Activated CD8-positive, alpha-beta T cell treated with anti-CD3 and anti-CD28 coated beads, Interleukin-2, amount 10 ng/mL, durations not matched to agents 7 days and 5 days (primary cell): ENCODE measurements at regions not wholly inside any gene's neighbourhood (a gene's known extent, or its start where the extent isn't known, plus 50 kb on each side); places are given as distances from the start of the nearest gene placed in this dataset.

ENCODE experiments used
- ATAC-seq: fragments of 150-1000 bp; cut with Tn5 transposase; one replicate; pipeline ENCODE4 v1.10.0; 2021; ENCODE audit warnings: moderate library complexity
- CTCF ChIA-PET: fragments of 350-600 bp; sonication (Branson Sonifier 250); formaldehyde crosslinking; loops from one replicate; lab custom pipeline; 2021; ENCODE audit warnings: antibody characterized with exemption; lab: Charles Lee
- POLR2A ChIA-PET: fragments of 350-600 bp; sonication (Branson Sonifier 250); formaldehyde crosslinking; loops from one replicate; lab custom pipeline; 2021; ENCODE audit warnings: antibody characterized with exemption; lab: Charles Lee
- DNase-seq: peaks from one replicate; pipeline ENCODE4 v3.0.0-alpha.2; 2020
- H3K27ac Mint-ChIP-seq: one replicate; pipeline ENCODE4 v1.8.0; 2021; ENCODE audit warnings: mild to moderate bottlenecking, mixed read lengths
- H3K27me3 Mint-ChIP-seq: one replicate; pipeline ENCODE4 v1.8.0; 2021; ENCODE audit warnings: low read depth, mixed read lengths
- H3K36me3 Mint-ChIP-seq: one replicate; pipeline ENCODE4 v1.8.0; 2021; ENCODE audit warnings: low read depth, mixed read lengths
- H3K4me1 Mint-ChIP-seq: one replicate; pipeline ENCODE4 v1.8.0; 2021; ENCODE audit warnings: low read depth, mixed read lengths
- H3K4me3 Mint-ChIP-seq: one replicate; pipeline ENCODE4 v1.8.0; 2021; ENCODE audit warnings: mild to moderate bottlenecking, mixed read lengths
- H3K9me3 Mint-ChIP-seq: one replicate; pipeline ENCODE4 v1.8.0; 2022; ENCODE audit warnings: mixed read lengths; ENCODE audit not compliant: insufficient read depth

DNA sequence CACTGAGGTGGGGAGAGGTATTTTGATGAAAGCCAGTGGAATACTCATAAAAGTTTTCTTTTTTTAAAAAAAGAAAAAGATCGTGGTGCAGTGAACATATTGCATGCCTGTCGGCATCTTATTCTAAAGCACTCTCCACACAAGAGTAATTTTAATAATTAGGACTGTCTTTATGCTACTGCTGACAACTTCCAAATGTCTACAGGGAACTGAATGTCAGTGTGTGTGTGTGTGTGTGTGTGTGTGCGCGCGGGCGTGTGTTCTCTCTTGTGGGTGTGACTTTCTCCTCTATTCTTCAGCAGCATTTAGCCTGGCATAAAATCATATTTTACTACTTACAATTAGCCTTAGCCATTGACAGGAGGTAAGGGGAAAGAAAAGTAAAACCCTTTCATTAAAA is 268.5 kb downstream of the C3orf38 start:
- no peak for DNase-seq
- Mint-ChIP-seq H3K4me1 (no peaks in the 10 kb centered on the region), H3K36me3 (no peaks in the 10 kb centered on the region), H3K27me3 (no peaks in the 10 kb centered on the region), H3K4me3 (no peak overlapping the region), H3K9me3 (no peaks in the 10 kb centered on the region), H3K27ac (no peak overlapping the region)
- ChIA-PET POLR2A (no interaction called here), CTCF (no interaction called here)
- ATAC-seq = no peak

DNA sequence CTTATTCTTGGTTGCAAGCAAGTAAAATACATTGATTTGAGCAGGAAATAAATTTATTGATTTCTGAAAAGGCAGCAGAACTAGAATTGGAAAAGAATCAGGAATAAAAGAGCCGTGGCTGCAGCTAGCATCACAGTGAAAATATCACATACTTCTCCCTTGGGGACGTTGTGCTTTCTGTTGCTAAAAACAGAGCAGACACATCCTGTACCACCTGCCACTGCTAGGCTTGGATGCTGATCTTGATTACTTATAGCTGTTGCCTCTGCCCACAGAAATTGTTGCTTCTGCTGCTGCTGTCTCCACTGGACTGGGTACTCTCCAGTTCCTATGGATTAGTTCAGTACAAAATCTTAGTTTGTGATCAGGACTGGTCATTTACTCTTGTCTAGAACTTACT is 283.8 kb downstream of the C3orf38 start:
- DNase-seq = no peak

DNA sequence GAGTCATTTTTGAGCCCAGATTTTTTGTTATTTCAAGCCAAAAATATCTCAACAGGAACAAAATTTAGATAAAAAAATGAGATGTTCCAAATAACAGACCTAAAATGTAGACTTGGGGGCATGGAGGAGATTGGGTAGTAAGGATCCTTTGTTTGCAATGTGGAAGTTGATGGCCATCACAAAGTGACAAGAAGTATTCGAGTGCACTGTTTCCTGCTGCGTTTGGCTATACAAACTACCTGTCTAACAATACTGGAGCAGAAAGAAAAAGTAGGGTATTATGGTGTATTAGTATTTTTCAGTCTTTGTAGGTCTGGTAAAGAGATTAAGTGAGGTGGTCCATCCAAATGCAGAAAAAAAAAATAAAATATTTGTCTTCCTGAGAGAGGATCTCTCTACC is 284.2 kb downstream of the C3orf38 start:
- Mint-ChIP-seq H3K27me3 (no peaks in the 10 kb centered on the region), H3K9me3 (no peaks in the 10 kb centered on the region), H3K4me1 (no peaks in the 10 kb centered on the region), H3K27ac (no peak overlapping the region), H3K4me3 (no peak overlapping the region), H3K36me3 (no peaks in the 10 kb centered on the region)
- DNase-seq (no peak), ATAC-seq (no peak)
- ChIA-PET CTCF (no interaction called here), POLR2A (no interaction called here)

More for the DNA sequence above, 283.8 kb downstream of the C3orf38 start:
- ATAC-seq = no peak
- Mint-ChIP-seq H3K36me3 (no peaks in the 10 kb centered on the region), H3K9me3 (no peaks in the 10 kb centered on the region), H3K27me3 (no peaks in the 10 kb centered on the region), H3K4me1 (no peaks in the 10 kb centered on the region), H3K27ac (no peak overlapping the region), H3K4me3 (no peak overlapping the region)
- ChIA-PET POLR2A (no interaction called here), CTCF (no interaction called here)

DNA sequence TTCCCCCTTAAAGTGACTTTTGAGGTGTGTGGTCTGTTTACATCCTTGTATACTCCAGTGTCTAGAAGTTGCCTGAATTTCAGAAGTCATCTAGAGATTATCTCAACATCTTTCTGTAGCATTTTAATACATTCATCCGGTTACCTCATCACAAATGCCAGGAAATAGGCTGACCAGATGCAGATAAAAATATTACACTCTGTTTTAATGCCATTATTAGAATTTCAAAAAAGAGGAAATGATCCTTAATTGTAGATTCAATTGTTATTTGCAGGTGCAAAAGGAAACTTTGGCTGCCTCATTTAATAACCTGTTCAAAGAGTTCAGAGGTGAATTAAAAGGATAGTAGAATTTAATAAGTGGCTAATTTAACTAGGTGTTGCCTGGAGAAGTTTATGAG is 290.9 kb downstream of the C3orf38 start:
- DNase-seq (no peak), ATAC-seq (no peak)
- Mint-ChIP-seq H3K9me3 (no peaks in the 10 kb centered on the region), H3K27ac (no peak overlapping the region), H3K36me3 (no peaks in the 10 kb centered on the region), H3K4me1 (no peaks in the 10 kb centered on the region), H3K27me3 (no peaks in the 10 kb centered on the region), H3K4me3 (no peak overlapping the region)
- POLR2A ChIA-PET = no interaction called here
- CTCF ChIA-PET = no interaction called here

DNA sequence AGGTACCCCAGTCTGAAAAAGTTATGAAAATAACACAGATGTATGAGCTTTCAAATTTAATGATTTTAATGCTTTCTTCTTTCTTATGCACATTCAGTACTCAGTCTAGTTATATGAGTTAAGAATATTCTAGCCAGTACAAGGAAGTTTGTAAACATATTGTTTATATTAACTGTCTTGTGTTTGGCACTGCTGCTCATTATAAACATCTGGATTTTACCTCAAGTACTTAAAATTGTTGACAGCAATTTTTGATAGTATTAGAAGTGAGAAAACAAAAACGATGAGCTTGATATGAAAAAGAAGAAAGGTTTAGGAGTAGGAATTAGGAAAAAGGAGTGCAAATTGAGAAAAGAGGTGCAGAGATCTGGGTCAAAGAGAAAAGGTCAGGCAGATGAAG is 293.3 kb downstream of the C3orf38 start:
- Mint-ChIP-seq H3K4me1 (no peaks in the 10 kb centered on the region), H3K9me3 (no peaks in the 10 kb centered on the region), H3K36me3 (no peaks in the 10 kb centered on the region), H3K27me3 (no peaks in the 10 kb centered on the region), H3K4me3 (no peak overlapping the region), H3K27ac (no peak overlapping the region)
- DNase-seq (no peak), ATAC-seq (no peak)
- CTCF ChIA-PET = no interaction called here
- POLR2A ChIA-PET = no interaction called here

DNA sequence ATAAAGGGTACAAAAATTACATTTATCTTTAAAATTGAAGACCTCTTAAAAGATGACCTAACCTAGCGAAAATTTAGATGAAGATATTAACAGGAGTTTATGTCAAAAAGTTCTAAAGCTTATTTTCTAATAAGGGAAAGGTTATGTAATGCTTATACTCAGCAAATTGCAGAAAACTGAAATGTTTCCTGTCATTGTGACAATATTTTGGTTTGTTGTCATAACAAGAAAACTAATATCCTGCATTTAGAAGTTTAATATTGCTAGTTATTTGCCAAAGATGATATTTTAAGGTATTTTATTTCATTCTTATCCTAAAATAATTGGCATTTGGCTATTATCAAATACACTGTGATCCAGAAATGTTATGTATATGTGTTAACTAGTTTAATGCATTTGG is 294.5 kb downstream of the C3orf38 start:
- POLR2A ChIA-PET = no interaction called here
- DNase-seq (no peak), ATAC-seq (no peak)
- Mint-ChIP-seq H3K27me3 (no peaks in the 10 kb centered on the region), H3K36me3 (no peaks in the 10 kb centered on the region), H3K27ac (no peak overlapping the region), H3K4me1 (no peaks in the 10 kb centered on the region), H3K9me3 (no peaks in the 10 kb centered on the region), H3K4me3 (no peak overlapping the region)
- CTCF ChIA-PET = no interaction called here

DNA sequence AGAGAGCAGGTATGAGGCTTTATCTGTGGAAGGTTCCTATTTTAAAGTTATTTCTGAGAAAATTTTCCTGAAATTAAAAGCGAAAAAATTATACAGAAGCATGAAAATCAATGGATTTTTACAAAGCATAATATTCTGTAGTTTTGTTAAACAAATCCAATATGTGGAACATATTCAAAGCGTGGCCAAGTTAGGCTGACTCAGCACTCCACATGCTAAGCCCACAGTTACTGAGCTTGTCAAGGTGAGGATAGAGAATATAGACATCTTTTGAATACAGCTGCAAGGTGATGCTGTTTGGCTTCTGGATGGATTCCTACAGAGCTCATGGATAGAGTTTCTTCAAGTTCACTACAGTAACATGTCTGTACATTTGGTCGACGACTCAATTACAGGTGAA is 302.5 kb downstream of the C3orf38 start:
- no peak for ATAC-seq
- H3K27me3 Mint-ChIP-seq = no peaks in the 10 kb centered on the region
- DNase-seq = no peak
- H3K27ac Mint-ChIP-seq = no peak overlapping the region
- H3K36me3 Mint-ChIP-seq = no peaks in the 10 kb centered on the region
- no peaks in the 10 kb centered on the region for H3K4me1 Mint-ChIP-seq
- ChIA-PET POLR2A (no interaction called here), CTCF (no interaction called here)
- H3K9me3 Mint-ChIP-seq = peaks cover 6% of the 10 kb centered on the region
- H3K4me3 Mint-ChIP-seq = no peak overlapping the region

DNA sequence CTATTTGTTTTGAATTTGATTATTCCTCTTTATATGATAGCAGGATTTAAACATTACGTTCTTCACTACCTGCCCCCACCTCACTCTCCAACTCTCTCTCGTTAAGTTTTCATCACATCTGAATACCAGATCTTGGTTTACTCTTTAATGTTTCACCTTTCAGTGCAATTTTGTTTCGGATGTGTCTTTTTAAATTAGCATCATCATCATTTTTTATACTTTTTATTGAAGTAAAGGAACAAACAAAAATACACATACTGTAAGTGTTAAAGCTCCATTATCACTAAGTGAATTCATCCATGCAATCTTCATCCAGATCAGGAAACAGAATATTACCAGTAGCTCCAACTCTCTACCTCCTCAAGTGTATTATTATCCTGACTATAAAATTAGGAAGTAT is 310.6 kb downstream of the C3orf38 start:
- no peaks in the 10 kb centered on the region for H3K4me1 Mint-ChIP-seq
- peaks cover 3% of the 10 kb centered on the region for H3K9me3 Mint-ChIP-seq
- no peaks in the 10 kb centered on the region for H3K36me3 Mint-ChIP-seq
- H3K27ac Mint-ChIP-seq = no peak overlapping the region
- ChIA-PET POLR2A (no interaction called here), CTCF (no interaction called here)
- ATAC-seq = no peak
- H3K4me3 Mint-ChIP-seq = no peak overlapping the region
- no peak for DNase-seq
- H3K27me3 Mint-ChIP-seq = no peaks in the 10 kb centered on the region

DNA sequence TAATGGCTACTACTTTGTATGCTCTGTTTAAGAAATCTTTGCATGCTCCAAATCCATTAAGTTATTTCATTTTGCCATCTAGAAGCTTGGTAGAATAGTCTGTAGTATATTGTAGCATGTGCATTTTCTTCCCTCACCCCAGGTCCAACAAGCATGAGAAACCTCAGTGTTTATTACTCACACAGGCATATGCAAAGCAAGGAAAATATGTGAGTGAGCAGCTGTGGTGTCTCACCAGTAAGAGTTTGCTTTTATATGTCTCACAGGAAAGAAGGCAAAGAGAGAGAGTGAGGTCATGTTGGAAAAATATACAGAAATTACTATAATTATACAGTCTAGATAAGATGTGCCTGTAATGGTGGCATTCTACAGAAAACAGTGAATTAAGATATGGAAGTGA is 312.5 kb downstream of the C3orf38 start:
- Mint-ChIP-seq H3K4me1 (no peaks in the 10 kb centered on the region), H3K27ac (no peak overlapping the region), H3K27me3 (no peaks in the 10 kb centered on the region), H3K9me3 (no peaks in the 10 kb centered on the region), H3K4me3 (no peak overlapping the region), H3K36me3 (no peaks in the 10 kb centered on the region)
- CTCF ChIA-PET = no interaction called here
- DNase-seq = no peak
- POLR2A ChIA-PET = no interaction called here
- ATAC-seq = no peak

DNA sequence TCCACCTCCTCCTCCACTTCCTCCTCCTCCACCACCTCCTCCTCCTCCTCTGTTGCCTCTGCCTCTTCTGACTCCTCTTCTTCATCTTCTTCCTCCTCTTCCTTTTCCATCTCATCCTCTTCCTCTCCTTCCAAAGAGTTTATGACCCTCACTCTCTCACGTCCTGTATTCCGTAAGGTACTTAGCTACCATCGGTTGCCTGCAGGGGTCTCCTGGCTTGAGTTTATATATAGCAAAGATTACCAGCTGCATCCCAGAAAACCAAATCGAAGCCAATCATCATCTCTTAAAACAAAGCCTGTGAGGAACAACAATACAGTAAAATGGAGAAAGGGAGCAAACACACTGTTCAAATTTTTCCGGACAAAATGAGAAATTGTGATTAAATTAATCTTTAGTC is 317.4 kb downstream of the C3orf38 start:
- Mint-ChIP-seq H3K4me1 (no peaks in the 10 kb centered on the region), H3K4me3 (no peak overlapping the region), H3K36me3 (no peaks in the 10 kb centered on the region), H3K27me3 (no peaks in the 10 kb centered on the region), H3K27ac (no peak overlapping the region), H3K9me3 (no peaks in the 10 kb centered on the region)
- CTCF ChIA-PET = no interaction called here
- POLR2A ChIA-PET = no interaction called here
- DNase-seq (no peak), ATAC-seq (no peak)

DNA sequence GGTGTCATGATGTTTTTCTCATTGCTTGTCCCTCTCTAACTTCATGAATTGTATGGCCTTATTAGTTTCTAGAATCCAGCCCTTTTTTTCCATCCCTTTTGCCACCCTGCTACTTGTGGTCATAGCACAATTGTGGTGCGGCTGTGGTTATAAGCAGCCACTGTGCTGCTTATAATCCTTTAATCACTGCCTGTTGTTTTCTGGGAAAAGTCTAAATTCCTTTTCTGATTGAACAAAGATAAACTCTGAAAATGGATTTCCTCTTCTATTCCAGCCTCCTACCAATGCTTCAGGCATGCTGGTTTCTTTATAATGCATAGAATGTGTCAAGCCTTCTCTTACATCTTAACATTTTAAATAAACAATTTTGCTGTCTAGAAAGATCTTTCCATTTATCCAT is 319.5 kb downstream of the C3orf38 start:
- POLR2A ChIA-PET = no interaction called here
- H3K27me3 Mint-ChIP-seq = no peaks in the 10 kb centered on the region

DNA sequence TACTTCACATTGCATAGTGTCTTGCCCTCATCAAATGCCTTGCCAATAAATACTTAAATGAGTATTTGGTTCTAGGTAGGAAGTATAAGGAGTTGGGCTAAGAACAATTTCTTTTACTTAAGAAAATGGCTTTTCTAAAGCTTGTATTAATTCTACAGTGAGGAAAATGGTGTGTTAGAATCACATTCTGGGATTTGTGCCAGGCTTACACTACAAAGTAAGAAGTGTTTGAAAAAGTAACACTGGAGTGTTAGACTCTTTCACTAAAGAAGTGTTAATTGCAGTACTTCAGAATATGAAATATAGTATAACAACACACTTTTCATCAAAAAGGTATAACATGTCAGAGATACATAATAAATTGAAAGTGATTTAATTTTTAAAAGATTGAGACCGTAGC is 328.7 kb downstream of the C3orf38 start:
- DNase-seq (no peak), ATAC-seq (no peak)
- Mint-ChIP-seq H3K4me1 (no peaks in the 10 kb centered on the region), H3K27me3 (no peaks in the 10 kb centered on the region), H3K27ac (no peak overlapping the region), H3K4me3 (no peak overlapping the region), H3K36me3 (no peaks in the 10 kb centered on the region), H3K9me3 (no peaks in the 10 kb centered on the region)
- POLR2A ChIA-PET = no interaction called here
- CTCF ChIA-PET = no interaction called here

More for the DNA sequence above, 319.5 kb downstream of the C3orf38 start:
- no peaks in the 10 kb centered on the region for H3K36me3 Mint-ChIP-seq
- CTCF ChIA-PET = no interaction called here
- no peak overlapping the region for H3K27ac Mint-ChIP-seq
- no peak overlapping the region for H3K4me3 Mint-ChIP-seq
- DNase-seq = no peak
- no peaks in the 10 kb centered on the region for H3K9me3 Mint-ChIP-seq
- ATAC-seq = no peak
- H3K4me1 Mint-ChIP-seq = no peaks in the 10 kb centered on the region

DNA sequence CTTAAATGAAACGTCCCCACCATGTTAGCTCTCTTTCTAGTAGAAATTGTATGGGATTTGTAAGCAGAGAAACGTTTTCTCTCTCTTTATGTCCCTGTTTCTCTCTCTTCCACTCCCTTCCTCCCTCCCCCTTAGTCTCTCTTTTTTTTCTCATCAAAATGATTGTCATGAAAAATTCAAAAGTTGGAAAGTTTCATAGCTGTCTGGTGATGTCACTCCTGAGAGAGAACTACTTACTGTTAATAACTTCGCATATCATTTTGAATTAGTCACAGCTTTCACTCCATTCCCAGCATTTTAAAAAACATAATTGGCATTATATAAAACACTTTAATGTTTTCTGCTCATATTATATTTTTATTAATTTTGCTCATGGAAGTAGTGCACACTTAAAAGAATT is 331.1 kb downstream of the C3orf38 start:
- POLR2A ChIA-PET = no interaction called here
- Mint-ChIP-seq H3K27me3 (no peaks in the 10 kb centered on the region), H3K36me3 (no peaks in the 10 kb centered on the region), H3K9me3 (no peaks in the 10 kb centered on the region), H3K4me1 (no peaks in the 10 kb centered on the region), H3K4me3 (no peak overlapping the region), H3K27ac (no peak overlapping the region)
- CTCF ChIA-PET = no interaction called here
- ATAC-seq (no peak), DNase-seq (no peak)
